ENCODE measurements at regions not wholly inside any gene's neighbourhood (a gene's known extent, or its start where the extent isn't known, plus 50 kb on each side); places are given as distances from the start of the nearest gene placed in this dataset.

DNA sequence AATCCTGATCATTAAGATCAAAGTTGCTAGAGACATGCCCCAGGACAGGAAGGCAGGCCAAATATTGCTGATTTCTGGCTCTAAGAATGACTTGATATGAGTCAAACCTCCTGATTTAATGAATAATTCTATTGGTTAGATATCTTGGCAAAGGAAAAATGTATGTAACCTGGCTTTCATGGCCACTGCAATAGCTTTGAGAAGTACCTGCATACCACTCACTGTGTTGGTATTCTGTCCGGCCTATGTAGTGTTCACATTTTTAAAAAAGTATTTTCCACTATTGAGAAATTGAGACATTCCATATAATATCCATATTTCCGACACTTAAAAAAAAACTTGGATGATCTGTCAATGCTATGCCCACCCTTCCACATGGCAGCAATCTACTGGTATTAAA lies 283.1 kb upstream of the SOX5 start:
- TF ChIP-seq, protein P1, sequence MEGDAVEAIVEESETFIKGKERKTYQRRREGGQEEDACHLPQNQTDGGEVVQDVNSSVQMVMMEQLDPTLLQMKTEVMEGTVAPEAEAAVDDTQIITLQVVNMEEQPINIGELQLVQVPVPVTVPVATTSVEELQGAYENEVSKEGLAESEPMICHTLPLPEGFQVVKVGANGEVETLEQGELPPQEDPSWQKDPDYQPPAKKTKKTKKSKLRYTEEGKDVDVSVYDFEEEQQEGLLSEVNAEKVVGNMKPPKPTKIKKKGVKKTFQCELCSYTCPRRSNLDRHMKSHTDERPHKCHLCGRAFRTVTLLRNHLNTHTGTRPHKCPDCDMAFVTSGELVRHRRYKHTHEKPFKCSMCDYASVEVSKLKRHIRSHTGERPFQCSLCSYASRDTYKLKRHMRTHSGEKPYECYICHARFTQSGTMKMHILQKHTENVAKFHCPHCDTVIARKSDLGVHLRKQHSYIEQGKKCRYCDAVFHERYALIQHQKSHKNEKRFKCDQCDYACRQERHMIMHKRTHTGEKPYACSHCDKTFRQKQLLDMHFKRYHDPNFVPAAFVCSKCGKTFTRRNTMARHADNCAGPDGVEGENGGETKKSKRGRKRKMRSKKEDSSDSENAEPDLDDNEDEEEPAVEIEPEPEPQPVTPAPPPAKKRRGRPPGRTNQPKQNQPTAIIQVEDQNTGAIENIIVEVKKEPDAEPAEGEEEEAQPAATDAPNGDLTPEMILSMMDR (IDR thresholded peaks at IDR 0.05): no peak
- no peak for TF ChIP-seq EZH2phosphoT487 (IDR thresholded peaks at IDR 0.05)

Data from neural progenitor cell (in vitro differentiated cells).